Suprapubic skin (tissue), 3 donors: ENCODE measurements at regions not wholly inside any gene's neighbourhood (a gene's known extent, or its start where the extent isn't known, plus 50 kb on each side); places are given as distances from the start of the nearest gene placed in this dataset.

ENCODE experiments used
- POLR2AphosphoS5 ChIP-seq, 3 donors: sonication (generic); formaldehyde crosslinking; IDR thresholded peaks; one replicate each; pipeline ENCODE4 v1.6.1; 2017; ENCODE audit warnings: antibody characterized with exemption in 3 of 3
- TF ChIP-seq, protein P1 (sequence below), 2 donors: fragments of 200-600 bp in 1 of 2; fragments of 450-650 bp in 1 of 2; sonication (generic) in 1 of 2; IDR thresholded peaks; one replicate each; pipeline ENCODE4 v1.5.1; 2016 to 2019; ENCODE audit warnings: antibody characterized with exemption in 2 of 2, mild to moderate bottlenecking in 1 of 2, moderate library complexity in 1 of 2

DNA sequence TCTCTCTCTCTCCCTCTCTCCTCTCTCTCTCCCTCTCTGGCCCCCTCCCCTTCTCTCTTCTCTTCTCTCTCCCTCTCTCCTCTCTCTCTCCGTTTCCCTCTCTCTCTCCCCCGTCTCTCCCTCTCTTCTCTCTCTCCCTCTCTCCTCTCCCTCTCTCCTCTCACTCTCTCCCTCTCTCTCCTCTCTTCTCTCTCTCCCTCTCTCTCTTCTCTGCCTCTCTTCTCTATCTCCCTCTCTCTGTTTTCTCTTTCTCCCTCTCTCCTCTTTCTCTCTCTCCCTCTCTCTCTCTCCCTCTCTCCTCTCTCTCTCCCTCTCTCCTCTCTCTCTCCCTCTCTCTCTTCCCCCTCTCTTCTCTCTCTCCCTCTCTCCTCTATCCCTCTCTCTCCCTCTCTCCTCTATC, 98.3 kb upstream of the FGF3 start:
- TF ChIP-seq, protein P1, sequence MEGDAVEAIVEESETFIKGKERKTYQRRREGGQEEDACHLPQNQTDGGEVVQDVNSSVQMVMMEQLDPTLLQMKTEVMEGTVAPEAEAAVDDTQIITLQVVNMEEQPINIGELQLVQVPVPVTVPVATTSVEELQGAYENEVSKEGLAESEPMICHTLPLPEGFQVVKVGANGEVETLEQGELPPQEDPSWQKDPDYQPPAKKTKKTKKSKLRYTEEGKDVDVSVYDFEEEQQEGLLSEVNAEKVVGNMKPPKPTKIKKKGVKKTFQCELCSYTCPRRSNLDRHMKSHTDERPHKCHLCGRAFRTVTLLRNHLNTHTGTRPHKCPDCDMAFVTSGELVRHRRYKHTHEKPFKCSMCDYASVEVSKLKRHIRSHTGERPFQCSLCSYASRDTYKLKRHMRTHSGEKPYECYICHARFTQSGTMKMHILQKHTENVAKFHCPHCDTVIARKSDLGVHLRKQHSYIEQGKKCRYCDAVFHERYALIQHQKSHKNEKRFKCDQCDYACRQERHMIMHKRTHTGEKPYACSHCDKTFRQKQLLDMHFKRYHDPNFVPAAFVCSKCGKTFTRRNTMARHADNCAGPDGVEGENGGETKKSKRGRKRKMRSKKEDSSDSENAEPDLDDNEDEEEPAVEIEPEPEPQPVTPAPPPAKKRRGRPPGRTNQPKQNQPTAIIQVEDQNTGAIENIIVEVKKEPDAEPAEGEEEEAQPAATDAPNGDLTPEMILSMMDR (IDR thresholded peaks at IDR 0.05) = no peak
- TF ChIP-seq POLR2AphosphoS5 (IDR thresholded peaks at IDR 0.05) = no peak
